ENCODE measurements at regions not wholly inside any gene's neighbourhood (a gene's known extent, or its start where the extent isn't known, plus 50 kb on each side); places are given as distances from the start of the nearest gene placed in this dataset.
A peak's percentile ranks its signal among the peaks of the same experiment; 100 is the strongest.

GRCh38 chr13:111552891-111553655 is 232.6 kb downstream of the TEX29 start:
- FAIRE-seq: no peak
- no peak for DNase-seq (ENCODE audit: low spot score)

GRCh38 chr13:111554539-111555267 is 234.3 kb downstream of the TEX29 start:
- FAIRE-seq (no peak), DNase-seq (ENCODE audit: low spot score) (no peak)

DNA sequence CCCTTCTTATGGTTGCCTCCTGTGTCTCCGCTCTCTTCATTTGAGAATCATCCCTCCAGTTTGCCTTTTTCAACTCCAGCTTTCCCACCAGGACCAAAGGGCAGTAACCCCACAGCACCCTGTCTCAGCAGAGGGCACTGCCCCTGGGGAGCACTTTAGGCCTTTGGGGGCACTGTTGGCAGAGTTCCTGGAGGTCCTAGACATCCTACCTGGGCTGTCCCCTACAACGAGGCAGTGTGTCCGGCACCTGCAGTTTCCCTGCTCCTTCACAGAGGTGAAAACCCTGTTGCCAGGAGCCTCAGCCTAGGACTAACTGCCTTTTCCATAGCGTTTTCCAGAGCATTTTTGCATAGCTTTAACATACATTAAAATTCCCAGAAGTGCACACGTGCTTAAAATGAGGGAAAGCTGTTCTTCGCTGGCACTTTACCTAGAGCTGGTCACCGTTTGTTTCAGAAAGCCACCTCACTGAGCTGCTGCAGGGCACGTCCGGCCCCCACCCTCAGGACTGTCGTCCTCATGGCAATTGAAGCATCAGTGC is 234.9 kb downstream of the TEX29 start:
- DNase-seq (ENCODE audit: low spot score) (no peak), FAIRE-seq (no peak)

- no peak for FAIRE-seq
- no peak for DNase-seq (ENCODE audit: low spot score)
These were observed 235.5 kb downstream of the TEX29 start for GRCh38 chr13:111555903-111556302.

- no peak for DNase-seq (ENCODE audit: low spot score)
- no peak for FAIRE-seq
These were observed 236.1 kb downstream of the TEX29 start for GRCh38 chr13:111556496-111556895.

GRCh38 chr13:111557921-111558699 is 237.7 kb downstream of the TEX29 start:
- FAIRE-seq: no peak
- no peak for DNase-seq (ENCODE audit: low spot score)

- DNase-seq (ENCODE audit: low spot score) (no peak), FAIRE-seq (no peak)
These were observed 238.3 kb downstream of the TEX29 start for GRCh38 chr13:111558700-111559088.

GRCh38 chr13:111559612-111560403 is 239.4 kb downstream of the TEX29 start:
- DNase-seq (ENCODE audit: low spot score): no peak

DNA sequence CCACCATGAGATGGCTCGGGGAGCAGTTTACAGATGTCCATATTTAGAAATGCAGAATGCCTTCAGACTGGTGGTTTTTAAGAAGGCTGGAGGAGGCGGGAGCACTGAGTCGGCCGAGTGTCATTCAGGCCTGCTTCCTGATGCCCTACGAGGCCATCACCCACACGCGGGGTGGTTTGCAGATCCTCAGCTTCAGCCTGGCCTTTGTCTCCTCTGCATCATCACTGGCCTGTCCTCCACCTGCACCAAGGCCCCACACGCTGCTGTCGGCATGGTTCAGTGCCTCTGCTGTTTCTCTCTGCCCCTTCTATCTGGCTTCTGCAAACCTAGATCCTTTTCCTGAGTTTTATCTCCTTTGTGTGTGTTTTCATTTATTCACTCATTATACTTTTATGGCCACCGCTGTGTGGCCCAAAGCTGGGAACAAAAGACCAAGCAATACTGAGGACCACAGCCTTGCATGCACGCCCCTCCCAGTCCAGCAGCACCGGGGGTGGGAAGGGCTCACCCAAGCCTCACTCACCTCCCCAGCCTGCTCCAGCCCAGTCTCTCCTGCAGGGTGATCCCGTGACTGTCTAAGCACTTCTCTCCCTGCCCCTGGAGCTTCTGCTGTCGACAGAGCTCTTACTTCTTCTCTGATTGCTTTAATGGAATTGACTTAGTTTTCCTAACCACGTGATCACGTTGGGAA is 240.8 kb downstream of the TEX29 start:
- FAIRE-seq: no peak
- no peak for DNase-seq (ENCODE audit: low spot score)

More at GRCh38 chr13:111559612-111560403, 239.4 kb downstream of the TEX29 start:
- FAIRE-seq: no peak

DNA sequence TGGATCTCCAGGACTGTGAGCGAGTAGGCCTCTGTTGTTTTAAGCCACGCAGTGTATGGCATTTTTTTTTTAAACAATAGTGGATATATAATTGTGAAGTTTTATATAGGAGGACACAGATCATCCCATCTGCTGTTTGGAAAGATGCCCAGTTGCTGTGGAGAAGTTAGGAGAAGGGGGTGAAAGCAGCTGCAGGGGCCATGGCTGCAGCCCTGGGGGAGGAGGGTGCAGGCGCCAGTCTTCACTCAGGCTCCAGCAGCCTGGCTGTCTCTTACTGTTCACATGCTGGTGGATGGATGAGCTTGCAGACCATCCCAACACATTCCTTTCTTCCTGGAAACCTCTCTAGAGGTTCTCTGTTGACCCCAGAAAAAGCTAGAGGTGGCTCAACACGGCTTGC is 242.3 kb downstream of the TEX29 start:
- FAIRE-seq (no peak), DNase-seq (ENCODE audit: low spot score) (no peak)

DNA sequence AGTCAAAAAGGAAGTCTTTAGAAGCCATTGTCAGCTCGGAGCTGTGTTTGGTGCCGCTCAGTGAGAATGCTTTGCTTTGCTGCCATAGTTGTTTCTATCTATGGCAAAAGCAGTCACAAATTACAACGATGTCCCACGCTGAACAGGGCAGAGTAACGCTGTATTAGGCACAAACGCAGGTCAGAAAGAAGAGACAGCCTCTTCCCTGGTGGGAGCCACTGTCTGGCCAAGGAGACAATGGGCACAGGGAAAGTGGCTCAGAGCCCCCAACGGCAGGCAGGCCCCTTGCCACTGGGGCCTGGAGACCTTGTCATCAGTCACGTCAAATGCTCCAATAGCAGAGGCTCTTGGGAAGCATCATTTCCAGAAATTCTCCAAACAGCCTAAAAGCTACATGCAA is 244.2 kb downstream of the TEX29 start:
- DNase-seq (ENCODE audit: low spot score) (no peak), FAIRE-seq (no peak)

DNA sequence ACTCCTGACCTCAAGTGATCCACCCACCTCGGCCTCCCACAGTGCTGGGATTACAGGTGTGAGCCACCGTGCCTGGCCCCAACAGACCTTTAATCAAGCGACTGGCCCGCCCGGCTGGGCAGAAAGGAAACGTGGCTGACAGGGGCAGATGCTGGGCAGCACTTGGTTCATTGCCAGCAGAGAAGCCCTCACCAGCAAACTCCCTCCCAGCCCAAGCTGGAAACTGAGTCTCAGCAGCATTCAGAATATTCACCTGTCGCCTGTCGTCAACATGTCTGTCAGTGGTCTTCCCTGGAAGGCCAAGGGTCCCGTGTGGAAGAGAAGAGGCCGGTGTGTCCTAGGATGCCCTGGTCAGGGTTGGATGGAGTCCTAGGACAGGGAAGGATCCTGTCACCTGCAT is 245.0 kb downstream of the TEX29 start:
- DNase-seq (ENCODE audit: low spot score) (no peak), FAIRE-seq (no peak)

GRCh38 chr13:111566567-111566966 is 246.1 kb downstream of the TEX29 start:
- FAIRE-seq (no peak), DNase-seq (ENCODE audit: low spot score) (no peak)

GRCh38 chr13:111567637-111568036 is 247.2 kb downstream of the TEX29 start:
- FAIRE-seq: no peak

GRCh38 chr13:111568290-111568689 is 247.8 kb downstream of the TEX29 start:
- DNase-seq (ENCODE audit: low spot score) (no peak), FAIRE-seq (peak; percentile 46)

More at GRCh38 chr13:111567637-111568036, 247.2 kb downstream of the TEX29 start:
- DNase-seq (ENCODE audit: low spot score): no peak

DNA sequence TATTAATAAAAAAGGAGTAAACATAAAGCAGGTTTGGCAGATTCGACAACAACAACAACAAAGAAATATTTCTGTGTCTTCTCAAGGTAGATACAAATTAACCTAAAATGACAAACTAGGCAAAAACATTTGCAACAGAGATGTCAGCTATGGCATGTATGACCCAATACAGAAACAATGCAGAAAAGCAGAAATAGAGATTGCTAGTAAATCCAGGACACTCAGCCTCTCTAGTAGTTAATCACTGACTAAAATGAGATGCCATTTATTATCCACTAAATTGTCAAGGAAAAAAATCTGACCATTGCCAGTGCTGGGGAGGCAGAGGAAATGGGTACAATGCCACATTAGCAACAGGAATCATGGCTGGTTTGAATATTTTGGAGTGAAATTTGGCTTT is 250.5 kb downstream of the TEX29 start:
- DNase-seq (ENCODE audit: low spot score): no peak
- no peak for FAIRE-seq

GRCh38 chr13:111572956-111573761 is 252.7 kb downstream of the TEX29 start:
- FAIRE-seq (no peak), DNase-seq (ENCODE audit: low spot score) (no peak)

DNA sequence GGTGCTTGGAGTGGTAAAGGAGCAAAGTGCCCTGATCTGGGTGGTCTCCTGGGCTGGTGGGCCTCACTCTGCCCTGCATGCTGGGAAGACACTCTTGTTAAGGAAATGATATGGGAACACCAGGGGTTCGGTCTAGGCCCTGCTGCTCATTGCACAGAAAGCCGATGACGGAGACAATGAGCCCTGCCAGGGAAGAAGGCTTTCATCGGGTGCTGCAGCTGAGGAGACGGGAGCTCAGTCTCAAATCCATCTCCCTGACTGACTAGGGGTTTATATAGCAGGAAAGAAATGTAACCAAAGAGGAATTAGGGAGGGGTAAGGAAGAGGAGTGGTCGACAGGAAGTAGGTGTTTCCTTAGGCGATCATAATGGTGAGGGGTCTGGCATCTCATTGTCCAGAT is 253.4 kb downstream of the TEX29 start:
- FAIRE-seq: no peak
- DNase-seq (ENCODE audit: low spot score): no peak

GRCh38 chr13:111575276-111575675 is 254.8 kb downstream of the TEX29 start:
- FAIRE-seq: no peak
- no peak for DNase-seq (ENCODE audit: low spot score)

GRCh38 chr13:111575719-111576118 is 255.3 kb downstream of the TEX29 start:
- DNase-seq (ENCODE audit: low spot score) (no peak), FAIRE-seq (no peak)
